Caco-2 (cell line): ENCODE measurements at regions not wholly inside any gene's neighbourhood (a gene's known extent, or its start where the extent isn't known, plus 50 kb on each side); places are given as distances from the start of the nearest gene placed in this dataset.

ENCODE experiments used
- BruUV-seq: library from RNA; stranded (reverse); fragments of 400-500 nt; replicated peaks from 2 replicates; lab custom pipeline; 2021; lab: Mats Ljungman, UMichigan
- CTCF ChIA-PET: fragments of 300-600 bp; sonication (Branson Sonifier 250); formaldehyde crosslinking; loops from one replicate; lab custom pipeline; 2022; ENCODE audit warnings: antibody characterized with exemption; lab: Charles Lee
- POLR2A ChIA-PET: fragments of 300-600 bp; sonication (Branson Sonifier 250); formaldehyde crosslinking; loops from one replicate; lab custom pipeline; 2022; ENCODE audit warnings: antibody characterized with exemption; lab: Charles Lee
- DNase-seq, 2 experiments: peaks; one replicate each; pipeline versions ENCODE4 v3.0.0 to v3.0.0-alpha.2; 2020 to 2022
- H3K27me3 ChIP-seq: replicated peaks from 2 replicates; pipeline ENCODE4 v1.6.0; 2011; ENCODE audit warnings: low read length; ENCODE audit not compliant: control insufficient read depth, insufficient read depth
- H3K36me3 ChIP-seq: 2 replicates; pipeline ENCODE4 v1.5.1; 2011; ENCODE audit warnings: low read length; ENCODE audit not compliant: control insufficient read depth, insufficient read depth
- H3K4me1 ChIP-seq: fragments of 250-450 bp; sonication (Bioruptor Pico); 2 replicates; pipeline ENCODE4 v1.5.1; 2020; ENCODE audit warnings: mild to moderate bottlenecking
- H3K4me3 ChIP-seq: 2 replicates; pipeline ENCODE4 v1.5.1; 2011; ENCODE audit warnings: low read depth, mild to moderate bottlenecking, control low read depth, low read length
- H3K9me3 ChIP-seq: fragments of 250-450 bp; sonication (Bioruptor Pico); 2 replicates; pipeline ENCODE4 v1.5.1; 2020; ENCODE audit warnings: mild to moderate bottlenecking, moderate library complexity
- H3K27ac Mint-ChIP-seq: one replicate; pipeline ENCODE4 v1.8.0; 2022; ENCODE audit warnings: mixed read lengths; ENCODE audit not compliant: unreplicated experiment
- H3K27me3 Mint-ChIP-seq: one replicate; pipeline ENCODE4 v1.8.0; 2022; ENCODE audit warnings: mixed read lengths; ENCODE audit not compliant: insufficient read depth, unreplicated experiment
- H3K36me3 Mint-ChIP-seq: one replicate; pipeline ENCODE4 v1.8.0; 2022; ENCODE audit warnings: mild to moderate bottlenecking, mixed read lengths; ENCODE audit not compliant: insufficient read depth, unreplicated experiment
- H3K4me1 Mint-ChIP-seq: one replicate; pipeline ENCODE4 v1.8.0; 2022; ENCODE audit warnings: low read depth, mixed read lengths; ENCODE audit not compliant: unreplicated experiment
- H3K4me3 Mint-ChIP-seq: one replicate; pipeline ENCODE4 v1.8.0; 2022; ENCODE audit warnings: mild to moderate bottlenecking, moderate library complexity, mixed read lengths; ENCODE audit not compliant: unreplicated experiment
- H3K9me3 Mint-ChIP-seq: one replicate; pipeline ENCODE4 v1.8.0; 2022; ENCODE audit warnings: mixed read lengths; ENCODE audit not compliant: unreplicated experiment
- CTCF ChIP-seq, 2 experiments: fragments of 200-600 bp in 1 of 2; IDR thresholded peaks; 1 replicate in 1 of 2; 2 replicates in 1 of 2; pipeline versions ENCODE4 v1.5.1 to v1.8.0; 2011 to 2022; ENCODE audit warnings: antibody characterized with exemption in 1 of 2, control low read depth in 1 of 2, inconsistent platforms in 1 of 2, low read depth in 1 of 2, low read length in 1 of 2, mild to moderate bottlenecking in 1 of 2, moderate library complexity in 1 of 2; ENCODE audit not compliant: insufficient read depth in 1 of 2, severe bottlenecking in 1 of 2, unreplicated experiment in 1 of 2
- intact Hi-C: fragments of 100-400 bp; cut with micrococcal nuclease; formaldehyde crosslinking; loops from one replicate; pipeline ENCODE4 v1.10.0; 2022; ENCODE audit not compliant: unreplicated experiment

DNA sequence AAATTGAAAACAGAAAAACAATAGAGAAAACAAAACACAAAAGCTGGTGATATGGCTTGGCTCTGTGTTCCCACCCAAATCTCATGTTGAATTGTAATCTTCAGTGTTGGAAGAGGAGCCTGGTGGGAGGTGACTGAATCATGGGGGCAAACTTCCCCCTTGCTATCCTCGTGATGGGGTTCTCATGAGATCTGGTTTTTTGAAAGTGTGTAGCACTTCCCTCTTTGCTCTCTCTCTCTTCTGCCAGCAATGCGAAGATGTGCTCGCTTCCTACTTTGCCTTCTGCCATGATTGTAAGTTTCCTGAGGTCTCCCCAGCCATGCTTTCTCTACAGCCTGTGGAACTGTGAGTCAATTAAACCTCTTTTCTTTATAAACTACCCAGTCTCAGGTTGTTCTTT lies 112.3 kb upstream of the UXS1 start:
- Mint-ChIP-seq H3K27ac (no peak overlapping the region), H3K9me3 (no peaks in the 10 kb centered on the region), H3K36me3 (no peaks in the 10 kb centered on the region), H3K4me1 (no peaks in the 10 kb centered on the region), H3K27me3 (peaks cover 12% of the 10 kb centered on the region), H3K4me3 (no peak overlapping the region)
- no peak for TF ChIP-seq CTCF (IDR thresholded peaks at IDR 0.05; ENCODE audit: insufficient read depth in 1 of 2, low read depth in 1 of 2, low read length in 1 of 2, severe bottlenecking in 1 of 2, unreplicated experiment in 1 of 2)
- intact Hi-C loops: no loop called here
- DNase-seq: no peak
- H3K36me3 ChIP-seq: no peaks in the 10 kb centered on the region
- no peaks in the 10 kb centered on the region for H3K4me1 ChIP-seq
- no peaks in the 10 kb centered on the region for H3K9me3 ChIP-seq
- H3K4me3 ChIP-seq: no peak overlapping the region
- ChIA-PET POLR2A (no interaction called here), CTCF (no interaction called here)
- no TSS peak for BruUV-seq
- no peaks in the 10 kb centered on the region for H3K27me3 ChIP-seq

- Histone ChIP-seq H3K4me3 (no peak overlapping the region), H3K36me3 (no peaks in the 10 kb centered on the region), H3K4me1 (no peaks in the 10 kb centered on the region), H3K27me3 (no peaks in the 10 kb centered on the region), H3K9me3 (no peaks in the 10 kb centered on the region)
- Mint-ChIP-seq H3K9me3 (no peaks in the 10 kb centered on the region), H3K4me1 (no peaks in the 10 kb centered on the region), H3K27me3 (peaks cover 12% of the 10 kb centered on the region), H3K27ac (no peak overlapping the region), H3K36me3 (no peaks in the 10 kb centered on the region), H3K4me3 (no peak overlapping the region)
- no TSS peak for BruUV-seq
- POLR2A ChIA-PET: no interaction called here
- no peak for TF ChIP-seq CTCF (IDR thresholded peaks at IDR 0.05; ENCODE audit: insufficient read depth in 1 of 2, low read depth in 1 of 2, low read length in 1 of 2, severe bottlenecking in 1 of 2, unreplicated experiment in 1 of 2)
- CTCF ChIA-PET: no interaction called here
- DNase-seq: no peak
- intact Hi-C loops: no loop called here
Observed at GRCh38 chr2:106304612-106305184, 110.6 kb upstream of the UXS1 start.

- no peaks in the 10 kb centered on the region; the same call in 1 of the 2 replicates for H3K27me3 ChIP-seq
- Mint-ChIP-seq H3K27me3 (peaks cover 7% of the 10 kb centered on the region), H3K4me1 (no peaks in the 10 kb centered on the region), H3K27ac (no peak overlapping the region), H3K4me3 (no peak overlapping the region), H3K9me3 (no peaks in the 10 kb centered on the region), H3K36me3 (peaks cover 5% of the 10 kb centered on the region)
- no peaks in the 10 kb centered on the region for H3K9me3 ChIP-seq
- H3K4me3 ChIP-seq: no peak overlapping the region
- no peaks in the 10 kb centered on the region for H3K36me3 ChIP-seq
- BruUV-seq: no TSS peak
- TF ChIP-seq CTCF (IDR thresholded peaks at IDR 0.05; ENCODE audit: insufficient read depth in 1 of 2, low read depth in 1 of 2, low read length in 1 of 2, severe bottlenecking in 1 of 2, unreplicated experiment in 1 of 2): no peak
- intact Hi-C loops: no loop called here
- CTCF ChIA-PET: no interaction called here
- no peaks in the 10 kb centered on the region for H3K4me1 ChIP-seq
- DNase-seq: no peak
- POLR2A ChIA-PET: no interaction called here
Observed at GRCh38 chr2:106299696-106300095, 105.6 kb upstream of the UXS1 start.
